ENCODE measurements at regions not wholly inside any gene's neighbourhood (a gene's known extent, or its start where the extent isn't known, plus 50 kb on each side); places are given as distances from the start of the nearest gene placed in this dataset.

DNA sequence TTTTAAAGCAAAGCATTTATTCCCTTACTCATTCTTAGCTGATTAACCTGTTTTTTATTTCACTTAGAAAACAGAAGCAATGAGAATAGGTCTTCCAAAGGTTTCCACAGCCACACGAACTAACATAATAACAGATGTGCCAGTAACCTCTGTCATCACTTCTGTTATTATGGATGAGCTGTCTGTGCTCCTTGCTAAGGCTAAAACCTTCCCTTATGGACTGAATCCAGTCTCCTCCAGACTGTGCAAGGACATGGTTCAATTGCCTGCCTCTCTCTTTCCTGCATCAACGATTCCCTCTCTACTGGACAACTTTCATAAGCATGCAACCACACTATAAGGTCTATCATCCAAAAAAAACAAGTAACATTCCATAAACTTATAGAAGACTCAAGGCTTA is 1446.2 kb downstream of the MAT2B start:
- TF ChIP-seq, protein P1, sequence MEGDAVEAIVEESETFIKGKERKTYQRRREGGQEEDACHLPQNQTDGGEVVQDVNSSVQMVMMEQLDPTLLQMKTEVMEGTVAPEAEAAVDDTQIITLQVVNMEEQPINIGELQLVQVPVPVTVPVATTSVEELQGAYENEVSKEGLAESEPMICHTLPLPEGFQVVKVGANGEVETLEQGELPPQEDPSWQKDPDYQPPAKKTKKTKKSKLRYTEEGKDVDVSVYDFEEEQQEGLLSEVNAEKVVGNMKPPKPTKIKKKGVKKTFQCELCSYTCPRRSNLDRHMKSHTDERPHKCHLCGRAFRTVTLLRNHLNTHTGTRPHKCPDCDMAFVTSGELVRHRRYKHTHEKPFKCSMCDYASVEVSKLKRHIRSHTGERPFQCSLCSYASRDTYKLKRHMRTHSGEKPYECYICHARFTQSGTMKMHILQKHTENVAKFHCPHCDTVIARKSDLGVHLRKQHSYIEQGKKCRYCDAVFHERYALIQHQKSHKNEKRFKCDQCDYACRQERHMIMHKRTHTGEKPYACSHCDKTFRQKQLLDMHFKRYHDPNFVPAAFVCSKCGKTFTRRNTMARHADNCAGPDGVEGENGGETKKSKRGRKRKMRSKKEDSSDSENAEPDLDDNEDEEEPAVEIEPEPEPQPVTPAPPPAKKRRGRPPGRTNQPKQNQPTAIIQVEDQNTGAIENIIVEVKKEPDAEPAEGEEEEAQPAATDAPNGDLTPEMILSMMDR (IDR thresholded peaks at IDR 0.05; ENCODE audit: insufficient read depth, low read length, poor library complexity, severe bottlenecking), result no peak
- TF ChIP-seq EZH2phosphoT487 (conservative IDR thresholded peaks at IDR 0.05; ENCODE audit: low read length), result no peak

Data from SU-DHL-6 (cell line).